ENCODE measurements at regions not wholly inside any gene's neighbourhood (a gene's known extent, or its start where the extent isn't known, plus 50 kb on each side); places are given as distances from the start of the nearest gene placed in this dataset.

- no peak for TF ChIP-seq FOXM1 (IDR thresholded peaks at IDR 0.05; ENCODE audit: low read depth)
- TF ChIP-seq FOXM1 (CRISPR knock-in tag; IDR thresholded peaks at IDR 0.05; ENCODE audit: low read depth), result no peak
- no peak for TF ChIP-seq SUPT5H (IDR thresholded peaks at IDR 0.05)
- no peak for TF ChIP-seq ZNF354B (CRISPR knock-in tag; IDR thresholded peaks at IDR 0.05)
These were observed 483.8 kb downstream of the NOVA1 start for GRCh38 chr14:26113911-26114640.

All from K562 (cell line).